Liver (tissue), 8 donors: ENCODE measurements at regions not wholly inside any gene's neighbourhood (a gene's known extent, or its start where the extent isn't known, plus 50 kb on each side); places are given as distances from the start of the nearest gene placed in this dataset.

Source experiments
- DNase-seq: peaks from one replicate; pipeline ENCODE4 v3.0.0-alpha.2; 2017; ENCODE audit warnings: low spot score
- H3K27ac ChIP-seq, 2 donors: one replicate each; pipeline ENCODE4 v1.7.0; 2013; ENCODE audit warnings: inconsistent platforms in 2 of 2, low read length in 2 of 2, control low read depth in 1 of 2, low read depth in 1 of 2, mild to moderate bottlenecking in 1 of 2
- H3K27me3 ChIP-seq, 4 donors: one replicate each; pipeline versions ENCODE4 v1.6.1 to v1.7.0; 2013; ENCODE audit warnings: low read length in 3 of 4, inconsistent platforms in 1 of 4, mild to moderate bottlenecking in 1 of 4, moderate library complexity in 1 of 4; ENCODE audit not compliant: control insufficient read depth in 4 of 4, insufficient read depth in 4 of 4
- H3K36me3 ChIP-seq, 4 donors: one replicate each; pipeline versions ENCODE4 v1.6.1 to v1.7.0; 2013; ENCODE audit warnings: low read length in 3 of 4, mild to moderate bottlenecking in 3 of 4, low read depth in 1 of 4, moderate library complexity in 1 of 4; ENCODE audit not compliant: control insufficient read depth in 4 of 4, insufficient read depth in 3 of 4
- H3K4me1 ChIP-seq, 4 donors: one replicate each; pipeline versions ENCODE4 v1.6.1 to v1.7.0; 2013; ENCODE audit warnings: low read length in 3 of 4, mild to moderate bottlenecking in 3 of 4, moderate library complexity in 1 of 4; ENCODE audit not compliant: control insufficient read depth in 4 of 4, insufficient read depth in 4 of 4
- H3K4me3 ChIP-seq, 3 donors: one replicate each; pipeline versions ENCODE4 v1.6.1 to v1.7.0; 2013; ENCODE audit warnings: low read length in 3 of 3, control low read depth in 1 of 3, low read depth in 1 of 3, mild to moderate bottlenecking in 1 of 3
- H3K9ac ChIP-seq, 2 donors: one replicate each; pipeline ENCODE4 v1.7.0; 2013; ENCODE audit warnings: low read length in 2 of 2, mild to moderate bottlenecking in 2 of 2, moderate library complexity in 2 of 2, control low read depth in 1 of 2, low read depth in 1 of 2
- H3K9me3 ChIP-seq, 4 donors: one replicate each; pipeline versions ENCODE4 v1.6.1 to v1.7.0; 2013; ENCODE audit warnings: low read length in 3 of 4; ENCODE audit not compliant: control insufficient read depth in 4 of 4
- ATF3 ChIP-seq: IDR thresholded peaks from 2 replicates; pipeline ENCODE4 v1.6.1; 2016; ENCODE audit warnings: antibody characterized with exemption
- CTCF ChIP-seq: fragments of 150-350 bp; IDR thresholded peaks from 2 replicates; pipeline ENCODE4 v1.5.1; 2017; ENCODE audit warnings: improper control_type of control experiment, low read depth, low read length; ENCODE audit not compliant: missing input control
- FOXA1 ChIP-seq: IDR thresholded peaks from 2 replicates; pipeline ENCODE4 v1.6.1; 2016; ENCODE audit warnings: antibody characterized with exemption
- FOXA2 ChIP-seq: IDR thresholded peaks from 2 replicates; pipeline ENCODE4 v1.6.1; 2016; ENCODE audit warnings: antibody characterized with exemption
- GABPA ChIP-seq, 2 donors: IDR thresholded peaks in 1 of 2; conservative IDR thresholded peaks in 1 of 2; 2 replicates each; pipeline ENCODE4 v1.6.1; 2016; ENCODE audit warnings: antibody characterized with exemption in 2 of 2, mild to moderate bottlenecking in 1 of 2, moderate library complexity in 1 of 2
- HNF4A ChIP-seq, 2 donors: conservative IDR thresholded peaks; 2 replicates each; pipeline ENCODE4 v1.6.1; 2016; ENCODE audit warnings: antibody characterized with exemption in 2 of 2, mild to moderate bottlenecking in 2 of 2
- HNF4G ChIP-seq: IDR thresholded peaks from 2 replicates; pipeline ENCODE4 v1.6.1; 2016; ENCODE audit warnings: antibody characterized with exemption
- JUND ChIP-seq, 2 donors: IDR thresholded peaks; 2 replicates each; pipeline ENCODE4 v1.6.1; 2016; ENCODE audit warnings: antibody characterized with exemption in 2 of 2
- MAX ChIP-seq: IDR thresholded peaks from 2 replicates; pipeline ENCODE4 v1.6.1; 2016; ENCODE audit warnings: antibody characterized with exemption
- NR2F2 ChIP-seq: IDR thresholded peaks from 2 replicates; pipeline ENCODE4 v1.6.1; 2016; ENCODE audit warnings: antibody characterized with exemption
- RAD21 ChIP-seq, 2 donors: IDR thresholded peaks; 2 replicates each; pipeline ENCODE4 v1.6.1; 2016; ENCODE audit warnings: antibody characterized with exemption in 2 of 2, mild to moderate bottlenecking in 2 of 2
- REST ChIP-seq: IDR thresholded peaks from 2 replicates; pipeline ENCODE4 v1.6.1; 2016; ENCODE audit warnings: antibody characterized with exemption, mild to moderate bottlenecking
- RXRA ChIP-seq, 2 donors: IDR thresholded peaks; 2 replicates each; pipeline ENCODE4 v1.6.1; 2017 to 2018; ENCODE audit warnings: antibody characterized with exemption in 2 of 2, mild to moderate bottlenecking in 1 of 2
- SP1 ChIP-seq: IDR thresholded peaks from 2 replicates; pipeline ENCODE4 v1.6.1; 2018; ENCODE audit warnings: antibody characterized with exemption, mild to moderate bottlenecking
- YY1 ChIP-seq: IDR thresholded peaks from 2 replicates; pipeline ENCODE4 v1.6.1; 2016; ENCODE audit warnings: antibody characterized with exemption, mild to moderate bottlenecking
- ZBTB33 ChIP-seq: IDR thresholded peaks from 2 replicates; pipeline ENCODE4 v1.6.1; 2016; ENCODE audit warnings: antibody characterized with exemption
- WGBS: extraction: QIAGEN DNeasy Blood & Tissue Kit; methylation state at CpG from one replicate; pipeline ENCODE4 v1.1.7; 2013; 5-methylcytosine and 5-hydroxymethylcytosine counted together
- donor health status: healthy.
- donor health status: healthy.
- donor health status: healthy.
- donor health status: healthy.
- donor health status: healthy.

GRCh38 chr9:118686959-118687358, 682.3 kb downstream of the BRINP1 start (continued):
- TF ChIP-seq CTCF (no peak), HNF4A (conservative IDR thresholded peaks at IDR 0.05) (no peak), RXRA (IDR thresholded peaks at IDR 0.05) (no peak)

GRCh38 chr9:118689280-118689679, 680.0 kb downstream of the BRINP1 start:
- H3K4me1 ChIP-seq: no peaks in the 10 kb centered on the region
- H3K27me3 ChIP-seq: no peaks in the 10 kb centered on the region
- TF ChIP-seq YY1: no peak
- no peak for TF ChIP-seq RAD21 (IDR thresholded peaks at IDR 0.05)
- TF ChIP-seq ZBTB33: no peak
- no peak for TF ChIP-seq ATF3
- no peak for TF ChIP-seq HNF4G
- no peak for TF ChIP-seq MAX
- TF ChIP-seq FOXA2: no peak
- TF ChIP-seq NR2F2: no peak
- no peak for TF ChIP-seq RXRA (IDR thresholded peaks at IDR 0.05)
- TF ChIP-seq GABPA (IDR thresholded peaks at IDR 0.05 in 1 of 2, conservative IDR thresholded peaks at IDR 0.05 in 1 of 2): no peak
- no peak for TF ChIP-seq JUND (IDR thresholded peaks at IDR 0.05)
- TF ChIP-seq SP1: no peak
- TF ChIP-seq REST: no peak
- TF ChIP-seq HNF4A (conservative IDR thresholded peaks at IDR 0.05): no peak
- TF ChIP-seq FOXA1: no peak
- no peak overlapping the region for H3K9ac ChIP-seq
- WGBS: 86% methylated on average over 1 of the region's 1 CpG
- no peak overlapping the region for H3K4me3 ChIP-seq
- no peaks in the 10 kb centered on the region for H3K9me3 ChIP-seq
- H3K27ac ChIP-seq: no peak overlapping the region
- H3K36me3 ChIP-seq: no peaks in the 10 kb centered on the region
- no peak for DNase-seq
